Nephron (organoid): ENCODE measurements at regions not wholly inside any gene's neighbourhood (a gene's known extent, or its start where the extent isn't known, plus 50 kb on each side); places are given as distances from the start of the nearest gene placed in this dataset.

ENCODE experiments used
- H3K27ac Mint-ChIP-seq, 3 experiments: 2 replicates each; pipeline ENCODE4 v1.8.0; 2020; ENCODE audit warnings: mixed read lengths in 3 of 3, mild to moderate bottlenecking in 2 of 3, moderate library complexity in 1 of 3
- H3K27me3 Mint-ChIP-seq: 2 replicates; pipeline ENCODE4 v1.8.0; 2021; ENCODE audit warnings: low read depth, mild to moderate bottlenecking, moderate library complexity, mixed read lengths
- H3K36me3 Mint-ChIP-seq: 2 replicates; pipeline ENCODE4 v1.8.0; 2020; ENCODE audit warnings: low read depth, mixed read lengths
- H3K4me1 Mint-ChIP-seq: 2 replicates; pipeline ENCODE4 v1.8.0; 2020; ENCODE audit warnings: mixed read lengths
- H3K4me3 Mint-ChIP-seq, 3 experiments: 2 replicates each; pipeline ENCODE4 v1.8.0; 2020; ENCODE audit warnings: mild to moderate bottlenecking in 3 of 3, mixed read lengths in 3 of 3, moderate library complexity in 2 of 3
- H3K9me3 Mint-ChIP-seq: 2 replicates; pipeline ENCODE4 v1.8.0; 2020; ENCODE audit warnings: mixed read lengths
- TF ChIP-seq, protein P1 (sequence below), 3 experiments: fragments of 200-600 bp; sonication (generic); IDR thresholded peaks; one replicate each; pipeline ENCODE4 v1.5.0; 2021; ENCODE audit warnings: antibody characterized with exemption in 3 of 3; ENCODE audit not compliant: unreplicated experiment in 3 of 3

DNA sequence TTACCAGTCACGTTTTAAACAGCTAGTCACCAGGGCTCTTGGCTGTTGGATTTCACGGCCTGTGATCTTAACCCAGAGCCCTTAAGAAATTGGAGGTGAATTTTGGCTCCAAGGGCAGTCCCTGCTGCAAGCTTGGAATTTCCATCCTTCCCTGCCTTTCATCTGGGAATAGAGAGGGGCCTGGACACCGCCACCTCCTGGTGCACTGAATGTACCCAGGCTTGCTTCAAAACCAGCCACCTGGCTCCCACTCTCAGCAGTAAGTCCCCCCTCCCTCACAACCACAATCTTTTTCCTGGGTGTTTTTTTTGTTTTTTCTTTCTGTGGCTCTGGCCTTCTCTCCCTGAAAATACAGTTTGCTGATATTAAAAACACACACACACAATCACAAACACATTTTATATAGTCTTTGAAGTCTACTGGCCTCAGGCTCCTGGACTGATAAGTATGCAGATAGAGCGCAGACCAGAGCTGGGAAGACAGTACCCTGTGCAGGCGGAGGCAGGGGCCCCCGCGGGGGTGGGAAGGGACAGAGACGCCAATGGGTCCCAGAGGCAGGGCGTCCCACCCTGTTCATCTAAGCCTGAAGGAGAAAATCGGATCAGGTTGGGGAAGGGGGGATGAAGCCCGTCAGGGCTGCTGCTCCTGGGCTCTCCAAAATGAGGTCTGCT, 65.8 kb upstream of the IGSF21 start:
- Mint-ChIP-seq H3K4me1 (no peaks in the 10 kb centered on the region), H3K27me3 (peaks cover 59% of the 10 kb centered on the region), H3K36me3 (no peaks in the 10 kb centered on the region), H3K4me3 (no peak overlapping the region), H3K27ac (no peak overlapping the region), H3K9me3 (no peaks in the 10 kb centered on the region)
- TF ChIP-seq, protein P1, sequence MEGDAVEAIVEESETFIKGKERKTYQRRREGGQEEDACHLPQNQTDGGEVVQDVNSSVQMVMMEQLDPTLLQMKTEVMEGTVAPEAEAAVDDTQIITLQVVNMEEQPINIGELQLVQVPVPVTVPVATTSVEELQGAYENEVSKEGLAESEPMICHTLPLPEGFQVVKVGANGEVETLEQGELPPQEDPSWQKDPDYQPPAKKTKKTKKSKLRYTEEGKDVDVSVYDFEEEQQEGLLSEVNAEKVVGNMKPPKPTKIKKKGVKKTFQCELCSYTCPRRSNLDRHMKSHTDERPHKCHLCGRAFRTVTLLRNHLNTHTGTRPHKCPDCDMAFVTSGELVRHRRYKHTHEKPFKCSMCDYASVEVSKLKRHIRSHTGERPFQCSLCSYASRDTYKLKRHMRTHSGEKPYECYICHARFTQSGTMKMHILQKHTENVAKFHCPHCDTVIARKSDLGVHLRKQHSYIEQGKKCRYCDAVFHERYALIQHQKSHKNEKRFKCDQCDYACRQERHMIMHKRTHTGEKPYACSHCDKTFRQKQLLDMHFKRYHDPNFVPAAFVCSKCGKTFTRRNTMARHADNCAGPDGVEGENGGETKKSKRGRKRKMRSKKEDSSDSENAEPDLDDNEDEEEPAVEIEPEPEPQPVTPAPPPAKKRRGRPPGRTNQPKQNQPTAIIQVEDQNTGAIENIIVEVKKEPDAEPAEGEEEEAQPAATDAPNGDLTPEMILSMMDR (IDR thresholded peaks at IDR 0.05; ENCODE audit: unreplicated experiment in 3 of 3) = no peak

DNA sequence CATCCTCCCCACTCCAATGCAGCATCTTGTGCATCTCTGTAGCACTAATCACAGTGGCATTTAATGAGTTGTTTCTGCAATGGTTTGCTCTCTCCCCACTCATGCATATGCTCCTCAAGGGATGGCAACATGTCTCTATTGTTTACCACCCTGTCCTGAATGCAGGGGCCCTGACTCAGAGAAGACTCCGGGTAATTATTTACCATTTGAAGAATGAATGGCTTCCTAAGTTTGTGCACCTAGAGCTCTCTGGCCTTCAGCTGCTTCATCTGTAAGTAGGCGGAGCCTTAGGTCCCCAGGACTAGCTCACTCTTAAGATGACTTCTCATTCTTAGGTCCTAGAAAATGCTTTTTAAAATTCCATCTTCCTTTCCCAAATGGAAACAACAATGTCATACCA, 63.7 kb upstream of the IGSF21 start:
- no peaks in the 10 kb centered on the region for H3K9me3 Mint-ChIP-seq
- H3K4me3 Mint-ChIP-seq = no peak overlapping the region
- TF ChIP-seq, protein P1 (IDR thresholded peaks at IDR 0.05; ENCODE audit: unreplicated experiment in 3 of 3) = no peak

DNA sequence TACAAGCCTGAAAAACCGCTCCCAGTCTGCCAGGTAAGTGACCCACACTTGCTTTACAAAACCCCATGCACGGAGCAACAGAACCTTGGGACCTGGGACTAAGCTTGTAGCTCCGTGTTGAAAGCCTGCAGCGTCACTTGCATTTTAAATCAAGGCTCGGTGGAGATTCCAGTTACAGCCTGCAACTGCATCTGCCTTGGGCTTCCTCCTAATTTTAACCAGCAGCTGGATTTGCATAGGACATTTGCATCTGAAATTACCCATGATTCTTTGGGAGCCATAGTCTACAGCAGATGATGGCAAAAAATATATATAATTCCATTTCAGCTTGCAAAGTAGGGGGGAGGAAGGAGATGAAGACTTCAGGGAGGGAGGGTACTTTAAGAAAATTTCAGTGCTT, 62.4 kb upstream of the IGSF21 start:
- H3K9me3 Mint-ChIP-seq = peaks cover 6% of the 10 kb centered on the region
- no peaks in the 10 kb centered on the region for H3K4me1 Mint-ChIP-seq
- no peak overlapping the region for H3K27ac Mint-ChIP-seq
- no peak overlapping the region for H3K4me3 Mint-ChIP-seq
- TF ChIP-seq, protein P1 (IDR thresholded peaks at IDR 0.05; ENCODE audit: unreplicated experiment in 3 of 3) = no peak
- no peaks in the 10 kb centered on the region for H3K36me3 Mint-ChIP-seq
- peaks cover 55% of the 10 kb centered on the region for H3K27me3 Mint-ChIP-seq

More for the DNA sequence above, 63.7 kb upstream of the IGSF21 start:
- no peaks in the 10 kb centered on the region for H3K36me3 Mint-ChIP-seq
- H3K4me1 Mint-ChIP-seq = no peaks in the 10 kb centered on the region
- H3K27me3 Mint-ChIP-seq = peaks cover 56% of the 10 kb centered on the region
- H3K27ac Mint-ChIP-seq = no peak overlapping the region

DNA sequence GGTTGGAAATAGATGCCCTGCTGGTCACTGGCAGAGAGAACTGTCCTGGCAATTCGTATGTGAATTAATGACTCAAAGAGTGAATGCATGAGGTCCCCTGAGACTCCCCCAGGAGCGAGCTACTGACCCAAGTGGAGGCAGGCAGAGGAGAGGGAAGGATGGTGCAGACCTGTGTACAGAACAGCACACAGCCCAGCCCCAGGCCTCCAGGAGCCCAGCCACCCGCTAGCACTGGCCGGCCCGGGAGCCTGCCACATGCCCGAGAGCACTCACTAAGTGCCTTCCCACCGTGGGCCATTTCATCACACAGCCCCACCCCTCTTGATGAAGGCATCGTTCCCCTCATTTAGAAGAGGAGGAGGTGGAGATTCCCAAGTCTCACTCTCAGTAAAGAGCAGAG, 62.0 kb upstream of the IGSF21 start:
- Mint-ChIP-seq H3K9me3 (peaks cover 6% of the 10 kb centered on the region), H3K27me3 (peaks cover 54% of the 10 kb centered on the region), H3K4me3 (no peak overlapping the region), H3K27ac (no peak overlapping the region), H3K4me1 (no peaks in the 10 kb centered on the region), H3K36me3 (no peaks in the 10 kb centered on the region)
- TF ChIP-seq, protein P1 (IDR thresholded peaks at IDR 0.05; ENCODE audit: unreplicated experiment in 3 of 3) = no peak

DNA sequence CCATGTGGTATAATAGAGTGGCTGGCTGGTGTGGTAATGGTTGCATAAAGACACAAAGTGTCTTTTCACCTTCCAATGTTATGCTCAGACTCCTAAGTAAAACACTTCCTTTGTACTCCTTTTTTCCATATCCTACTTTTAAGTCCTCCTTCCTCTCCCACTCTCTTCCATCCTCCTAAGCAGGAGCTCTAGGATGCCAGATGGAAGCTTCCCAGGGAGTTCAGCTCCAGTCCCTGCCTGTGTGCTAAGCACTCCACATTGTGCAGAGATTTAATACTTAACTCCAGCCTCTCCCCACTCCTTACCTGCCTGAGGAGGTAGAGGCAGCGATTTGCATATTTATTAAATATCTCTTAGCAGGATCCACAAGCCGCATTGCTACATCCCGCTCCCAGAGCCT, 60.5 kb upstream of the IGSF21 start:
- peaks cover 63% of the 10 kb centered on the region for H3K27me3 Mint-ChIP-seq
- TF ChIP-seq, protein P1 (IDR thresholded peaks at IDR 0.05; ENCODE audit: unreplicated experiment in 3 of 3) = no peak
- no peaks in the 10 kb centered on the region for H3K36me3 Mint-ChIP-seq
- no peak overlapping the region for H3K27ac Mint-ChIP-seq
- H3K9me3 Mint-ChIP-seq = peaks cover 6% of the 10 kb centered on the region
- no peak overlapping the region for H3K4me3 Mint-ChIP-seq
- no peaks in the 10 kb centered on the region for H3K4me1 Mint-ChIP-seq

DNA sequence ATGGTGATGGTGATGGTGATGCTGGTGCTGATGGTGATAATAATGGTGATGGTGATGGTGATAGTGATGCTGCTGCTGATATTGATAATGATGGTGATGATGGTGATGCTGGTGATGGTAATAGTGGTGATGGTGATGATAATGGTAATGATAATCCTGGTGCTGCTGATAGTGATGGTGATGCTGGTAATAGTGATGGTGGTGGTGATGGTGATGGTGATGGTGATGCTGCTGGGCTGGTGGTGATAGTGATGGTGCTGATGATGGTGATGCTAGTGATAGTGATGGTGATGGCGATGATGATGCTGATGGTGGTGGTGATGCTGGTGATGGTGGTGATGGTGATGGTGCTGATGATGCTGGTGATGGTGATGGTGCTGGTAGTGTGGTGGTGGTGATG, 58.4 kb upstream of the IGSF21 start:
- Mint-ChIP-seq H3K9me3 (peaks cover 6% of the 10 kb centered on the region), H3K27me3 (peaks cover 60% of the 10 kb centered on the region), H3K36me3 (no peaks in the 10 kb centered on the region), H3K4me1 (no peaks in the 10 kb centered on the region), H3K4me3 (peak overlapping the region in 2 of 3 experiments; percentile 4 to 35), H3K27ac (no peak overlapping the region)
- TF ChIP-seq, protein P1 (IDR thresholded peaks at IDR 0.05; ENCODE audit: unreplicated experiment in 3 of 3) = no peak
